Panc1 (cell line): ENCODE measurements at regions not wholly inside any gene's neighbourhood (a gene's known extent, or its start where the extent isn't known, plus 50 kb on each side); places are given as distances from the start of the nearest gene placed in this dataset.

Experiments
- POLR2AphosphoS5 ChIP-seq: IDR thresholded peaks from 2 replicates; pipeline ENCODE4 v1.6.1; 2012; ENCODE audit warnings: mild to moderate bottlenecking, low read depth, low read length, moderate library complexity
- REST ChIP-seq, 2 experiments: IDR thresholded peaks; 2 replicates each; pipeline ENCODE4 v1.6.1; 2011 to 2012; ENCODE audit warnings: low read depth in 2 of 2, control low read depth in 1 of 2, low read length in 1 of 2, mild to moderate bottlenecking in 1 of 2, moderate library complexity in 1 of 2; ENCODE audit not compliant: insufficient read depth in 1 of 2
- SIN3A ChIP-seq: IDR thresholded peaks from 2 replicates; pipeline ENCODE4 v1.6.1; 2012; ENCODE audit warnings: low read depth, mild to moderate bottlenecking, low read length, moderate library complexity, borderline replicate concordance; ENCODE audit not compliant: insufficient read depth
- TCF7L2 ChIP-seq: IDR thresholded peaks from 2 replicates; pipeline ENCODE4 v1.6.1; 2011; ENCODE audit warnings: mild to moderate bottlenecking, low read depth, low read length, inconsistent platforms
- TF ChIP-seq, protein P1 (sequence below): fragments of 450-650 bp; IDR thresholded peaks from 2 replicates; pipeline ENCODE4 v1.5.1; 2017; ENCODE audit warnings: mild to moderate bottlenecking

- TF ChIP-seq POLR2AphosphoS5 (no peak), REST (IDR thresholded peaks at IDR 0.05; ENCODE audit: insufficient read depth in 1 of 2, low read depth in 2 of 2, low read length in 1 of 2) (no peak), TCF7L2 (no peak), SIN3A (no peak)
- TF ChIP-seq, protein P1, sequence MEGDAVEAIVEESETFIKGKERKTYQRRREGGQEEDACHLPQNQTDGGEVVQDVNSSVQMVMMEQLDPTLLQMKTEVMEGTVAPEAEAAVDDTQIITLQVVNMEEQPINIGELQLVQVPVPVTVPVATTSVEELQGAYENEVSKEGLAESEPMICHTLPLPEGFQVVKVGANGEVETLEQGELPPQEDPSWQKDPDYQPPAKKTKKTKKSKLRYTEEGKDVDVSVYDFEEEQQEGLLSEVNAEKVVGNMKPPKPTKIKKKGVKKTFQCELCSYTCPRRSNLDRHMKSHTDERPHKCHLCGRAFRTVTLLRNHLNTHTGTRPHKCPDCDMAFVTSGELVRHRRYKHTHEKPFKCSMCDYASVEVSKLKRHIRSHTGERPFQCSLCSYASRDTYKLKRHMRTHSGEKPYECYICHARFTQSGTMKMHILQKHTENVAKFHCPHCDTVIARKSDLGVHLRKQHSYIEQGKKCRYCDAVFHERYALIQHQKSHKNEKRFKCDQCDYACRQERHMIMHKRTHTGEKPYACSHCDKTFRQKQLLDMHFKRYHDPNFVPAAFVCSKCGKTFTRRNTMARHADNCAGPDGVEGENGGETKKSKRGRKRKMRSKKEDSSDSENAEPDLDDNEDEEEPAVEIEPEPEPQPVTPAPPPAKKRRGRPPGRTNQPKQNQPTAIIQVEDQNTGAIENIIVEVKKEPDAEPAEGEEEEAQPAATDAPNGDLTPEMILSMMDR, result no peak
These were observed 310.8 kb downstream of the EIPR1 start for GRCh38 chr2:3066831-3067230.
